NCI-H82 treated with DMSO at 0.1 percent for 48 hours (cell line): ENCODE measurements at regions not wholly inside any gene's neighbourhood (a gene's known extent, or its start where the extent isn't known, plus 50 kb on each side); places are given as distances from the start of the nearest gene placed in this dataset.

ENCODE experiments used
- DNase-seq: peaks from one replicate; lab custom pipeline; 2025; ENCODE audit not compliant: unreplicated experiment; lab: John Stamatoyannopoulos, UW

- DNase-seq = no peak
Observed at GRCh38 chr2:9738062-9738461, 105.2 kb upstream of the TAF1B start.

GRCh38 chr2:9738535-9739496 lies 104.5 kb upstream of the TAF1B start:
- no peak for DNase-seq

DNA sequence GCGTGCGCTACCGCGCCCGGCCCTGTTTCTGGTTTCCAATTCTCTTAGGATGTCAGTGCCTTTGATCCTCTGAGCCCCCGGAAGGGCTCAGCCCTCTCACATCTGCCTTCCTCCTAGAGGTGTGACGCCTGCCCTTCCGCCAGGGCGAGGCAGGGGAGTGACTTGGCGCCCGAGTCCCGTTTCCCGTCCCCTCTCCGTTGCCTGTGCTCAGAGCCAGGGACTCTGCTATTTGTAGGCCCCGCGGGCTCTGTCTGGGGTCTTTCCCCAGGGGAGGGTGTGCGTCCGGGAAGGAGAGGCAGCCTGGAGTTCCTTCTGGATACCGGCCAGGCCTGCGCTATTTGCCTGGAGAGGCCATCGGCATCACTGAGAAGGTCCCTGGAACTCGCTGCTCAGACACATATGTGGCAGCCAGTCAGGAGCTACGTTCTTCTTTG lies 103.7 kb upstream of the TAF1B start:
- DNase-seq = no peak

- no peak for DNase-seq
Observed at GRCh38 chr2:9740382-9741073, 102.7 kb upstream of the TAF1B start.

- DNase-seq = no peak
Observed at GRCh38 chr2:9741110-9741509, 102.2 kb upstream of the TAF1B start.

DNA sequence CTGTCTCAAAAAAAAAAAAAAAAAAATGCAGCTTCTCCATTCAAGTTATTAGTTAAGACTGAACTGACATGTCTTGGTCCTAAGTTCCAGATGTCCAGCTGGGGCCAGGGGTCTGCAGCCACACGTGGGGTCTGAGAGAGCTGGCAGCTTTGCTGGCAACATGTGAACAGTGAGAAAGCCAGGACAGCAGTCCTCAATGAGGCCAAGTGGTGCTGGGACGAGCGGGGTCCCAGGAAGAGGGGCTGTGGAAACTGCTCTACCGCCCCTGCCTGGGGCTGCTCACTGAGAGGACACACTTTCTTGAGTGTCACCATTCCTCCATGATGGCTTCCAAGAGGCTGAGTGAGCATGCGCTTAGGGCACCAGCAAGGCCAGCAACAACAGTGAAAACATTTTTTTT lies 100.7 kb upstream of the TAF1B start:
- no peak for DNase-seq

DNA sequence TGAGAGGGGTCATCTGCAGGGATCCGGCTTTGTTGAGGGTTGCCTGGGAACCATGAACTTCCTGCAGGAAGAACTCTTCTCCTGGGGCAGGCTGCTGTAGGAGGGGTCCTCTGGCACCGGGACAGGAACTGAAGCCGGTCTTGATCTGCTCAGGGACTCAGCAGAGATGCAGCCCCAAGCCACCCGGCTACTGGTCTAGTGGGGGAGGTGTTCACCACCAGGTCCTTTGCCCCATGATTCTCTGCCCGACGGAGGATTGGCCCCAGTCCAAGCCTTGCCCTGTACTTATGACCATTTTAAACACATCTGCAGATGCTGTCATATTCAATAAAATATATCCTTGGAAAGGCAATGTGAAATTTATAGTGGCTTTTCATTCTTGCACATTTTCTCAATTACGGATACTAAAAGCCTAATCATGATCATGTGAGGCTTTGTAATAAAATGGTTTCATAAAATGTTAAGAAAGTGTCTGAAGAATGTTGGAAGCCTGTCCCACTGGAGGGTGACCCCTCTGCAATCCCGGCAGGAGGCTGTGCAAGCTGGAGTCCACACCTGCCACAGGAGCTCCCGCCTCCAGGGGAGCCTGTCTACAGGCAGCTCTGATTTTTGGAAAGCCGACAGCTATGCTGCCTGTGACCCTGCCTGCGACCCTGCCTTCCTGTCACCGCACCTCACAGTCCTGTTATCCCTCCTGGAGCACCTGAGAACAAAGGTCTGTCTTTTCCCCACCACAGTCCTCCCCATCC lies 98.8 kb upstream of the TAF1B start:
- no peak for DNase-seq

GRCh38 chr2:9745153-9745899 lies 97.9 kb upstream of the TAF1B start:
- no peak for DNase-seq

GRCh38 chr2:9747396-9747795 lies 95.9 kb upstream of the TAF1B start:
- no peak for DNase-seq

DNA sequence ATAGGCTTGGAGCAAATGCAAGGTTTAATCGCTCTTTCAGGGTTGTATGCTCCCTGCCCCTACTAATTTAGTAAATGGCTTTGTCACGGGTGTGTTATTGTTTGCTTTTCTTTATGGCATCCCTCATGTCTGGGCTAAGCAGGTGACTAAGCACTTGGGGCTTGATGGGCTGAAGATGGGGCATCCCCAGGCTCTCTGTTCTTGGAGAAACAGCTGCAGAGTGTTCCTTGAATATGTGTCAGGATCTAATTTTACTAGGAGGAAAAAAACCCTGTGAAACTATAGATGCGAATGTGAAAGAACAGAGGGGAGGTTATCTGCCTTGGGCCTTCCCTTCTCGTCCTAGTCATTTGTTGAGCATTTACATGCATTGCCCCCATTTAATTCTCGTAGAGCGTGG lies 94.7 kb upstream of the TAF1B start:
- no peak for DNase-seq

- DNase-seq = no peak
Observed at GRCh38 chr2:9749546-9750223, 93.6 kb upstream of the TAF1B start.

GRCh38 chr2:9750224-9751215 lies 92.8 kb upstream of the TAF1B start:
- DNase-seq = no peak

GRCh38 chr2:9751831-9752230 lies 91.4 kb upstream of the TAF1B start:
- no peak for DNase-seq

- no peak for DNase-seq
Observed at GRCh38 chr2:9752441-9753275, 90.6 kb upstream of the TAF1B start.

GRCh38 chr2:9753276-9753600 lies 90.0 kb upstream of the TAF1B start:
- DNase-seq = no peak

GRCh38 chr2:9753665-9754531 lies 89.4 kb upstream of the TAF1B start:
- DNase-seq = no peak

GRCh38 chr2:9754532-9754887 lies 88.8 kb upstream of the TAF1B start:
- no peak for DNase-seq
